ENCODE measurements at regions not wholly inside any gene's neighbourhood (a gene's known extent, or its start where the extent isn't known, plus 50 kb on each side); places are given as distances from the start of the nearest gene placed in this dataset.

DNA sequence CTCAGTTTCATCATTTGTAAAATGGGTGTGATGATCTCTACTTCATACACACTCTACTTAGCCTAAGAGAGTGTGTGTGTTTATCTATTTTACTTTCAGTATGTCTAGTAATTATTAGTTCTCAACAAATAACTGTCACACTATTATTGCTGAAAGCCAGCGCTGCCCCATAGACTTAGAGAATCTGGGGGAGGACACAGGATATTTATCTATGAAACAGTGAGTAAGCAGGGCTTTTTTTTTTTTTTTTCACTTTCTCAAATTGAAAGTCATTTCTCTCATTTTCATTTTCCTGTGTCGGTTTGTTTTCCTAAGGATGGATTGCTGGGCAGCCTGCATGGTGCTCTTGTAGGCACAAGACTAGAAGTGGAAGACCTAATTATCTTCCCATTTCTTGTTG, 248.4 kb upstream of the RPS23 start:
- H3K4me3 ChIP-seq (replicated peaks; ENCODE audit: low read depth, low read length), result no peak overlapping the region
- DNase-seq (ENCODE audit: extremely low read depth, low read depth), result no peak
- TF ChIP-seq, protein P1, sequence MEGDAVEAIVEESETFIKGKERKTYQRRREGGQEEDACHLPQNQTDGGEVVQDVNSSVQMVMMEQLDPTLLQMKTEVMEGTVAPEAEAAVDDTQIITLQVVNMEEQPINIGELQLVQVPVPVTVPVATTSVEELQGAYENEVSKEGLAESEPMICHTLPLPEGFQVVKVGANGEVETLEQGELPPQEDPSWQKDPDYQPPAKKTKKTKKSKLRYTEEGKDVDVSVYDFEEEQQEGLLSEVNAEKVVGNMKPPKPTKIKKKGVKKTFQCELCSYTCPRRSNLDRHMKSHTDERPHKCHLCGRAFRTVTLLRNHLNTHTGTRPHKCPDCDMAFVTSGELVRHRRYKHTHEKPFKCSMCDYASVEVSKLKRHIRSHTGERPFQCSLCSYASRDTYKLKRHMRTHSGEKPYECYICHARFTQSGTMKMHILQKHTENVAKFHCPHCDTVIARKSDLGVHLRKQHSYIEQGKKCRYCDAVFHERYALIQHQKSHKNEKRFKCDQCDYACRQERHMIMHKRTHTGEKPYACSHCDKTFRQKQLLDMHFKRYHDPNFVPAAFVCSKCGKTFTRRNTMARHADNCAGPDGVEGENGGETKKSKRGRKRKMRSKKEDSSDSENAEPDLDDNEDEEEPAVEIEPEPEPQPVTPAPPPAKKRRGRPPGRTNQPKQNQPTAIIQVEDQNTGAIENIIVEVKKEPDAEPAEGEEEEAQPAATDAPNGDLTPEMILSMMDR (IDR thresholded peaks at IDR 0.05; ENCODE audit: low read depth, low read length, missing control alignments), result no peak

DNA sequence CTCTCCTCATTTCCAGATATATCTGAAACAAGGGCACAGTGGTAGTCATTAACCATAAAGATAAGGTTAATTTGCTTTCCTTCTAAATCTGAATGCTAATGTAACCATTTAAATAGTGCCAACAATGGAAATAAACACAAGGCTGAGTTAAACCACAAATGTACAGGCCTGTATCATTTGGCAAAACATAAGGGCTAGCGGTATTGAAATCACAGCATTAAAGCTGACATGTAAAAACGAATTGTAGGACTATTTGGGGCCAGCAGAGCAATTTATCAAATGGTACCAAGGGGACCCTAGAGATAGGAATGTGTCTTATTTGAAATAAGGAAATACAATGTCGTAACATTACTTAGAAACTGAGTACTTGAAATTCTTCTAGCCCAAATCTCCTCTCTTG, 247.5 kb upstream of the RPS23 start:
- TF ChIP-seq, protein P1 (IDR thresholded peaks at IDR 0.05; ENCODE audit: low read depth, low read length, missing control alignments), result no peak
- H3K4me3 ChIP-seq (replicated peaks; ENCODE audit: low read depth, low read length), result no peak overlapping the region
- no peak for DNase-seq (ENCODE audit: extremely low read depth, low read depth)

DNA sequence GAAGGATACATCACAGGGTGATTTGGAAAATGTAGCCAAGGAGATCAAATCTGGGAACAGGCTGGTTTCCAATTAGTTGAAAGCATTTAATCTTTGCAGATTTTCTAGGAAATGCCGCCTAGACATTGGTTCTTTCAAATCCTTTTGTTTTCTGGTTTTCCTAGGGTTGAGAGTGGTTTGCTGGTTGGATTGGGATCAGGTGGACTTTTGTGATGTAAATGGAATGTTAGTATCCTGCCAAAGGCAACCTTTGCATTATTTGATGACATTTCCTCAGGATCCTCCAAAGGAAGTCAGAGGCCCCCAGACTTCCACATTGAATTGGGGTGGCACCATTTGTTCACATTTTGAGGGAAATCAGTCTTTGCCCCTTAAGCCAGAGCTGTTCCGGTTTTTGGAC, 245.5 kb upstream of the RPS23 start:
- TF ChIP-seq, protein P1 (IDR thresholded peaks at IDR 0.05; ENCODE audit: low read depth, low read length, missing control alignments), result no peak
- H3K4me3 ChIP-seq (replicated peaks; ENCODE audit: low read depth, low read length), result no peak overlapping the region
- no peak for DNase-seq (ENCODE audit: extremely low read depth, low read depth)

DNA sequence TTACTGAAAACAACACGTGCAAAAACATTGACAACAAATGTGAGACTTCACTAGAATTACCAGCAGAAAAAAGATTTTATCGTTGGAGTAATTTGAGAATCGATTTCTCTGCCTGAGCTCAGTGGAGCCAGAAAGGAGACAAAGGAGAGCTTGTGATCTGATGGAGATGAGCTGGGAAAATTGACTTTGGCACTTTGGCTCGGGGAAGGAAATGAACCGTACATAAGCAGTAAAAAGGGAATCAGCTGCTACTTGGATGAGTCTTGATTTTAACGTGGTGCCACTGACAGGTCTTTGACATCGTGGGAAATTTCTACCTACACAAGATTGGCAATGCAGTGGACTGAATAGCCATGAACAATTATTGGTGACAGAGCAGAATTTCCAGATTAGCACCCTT, 244.7 kb upstream of the RPS23 start:
- TF ChIP-seq, protein P1 (IDR thresholded peaks at IDR 0.05; ENCODE audit: low read depth, low read length, missing control alignments), result no peak
- no peak for DNase-seq (ENCODE audit: extremely low read depth, low read depth)
- H3K4me3 ChIP-seq (replicated peaks; ENCODE audit: low read depth, low read length), result no peak overlapping the region

DNA sequence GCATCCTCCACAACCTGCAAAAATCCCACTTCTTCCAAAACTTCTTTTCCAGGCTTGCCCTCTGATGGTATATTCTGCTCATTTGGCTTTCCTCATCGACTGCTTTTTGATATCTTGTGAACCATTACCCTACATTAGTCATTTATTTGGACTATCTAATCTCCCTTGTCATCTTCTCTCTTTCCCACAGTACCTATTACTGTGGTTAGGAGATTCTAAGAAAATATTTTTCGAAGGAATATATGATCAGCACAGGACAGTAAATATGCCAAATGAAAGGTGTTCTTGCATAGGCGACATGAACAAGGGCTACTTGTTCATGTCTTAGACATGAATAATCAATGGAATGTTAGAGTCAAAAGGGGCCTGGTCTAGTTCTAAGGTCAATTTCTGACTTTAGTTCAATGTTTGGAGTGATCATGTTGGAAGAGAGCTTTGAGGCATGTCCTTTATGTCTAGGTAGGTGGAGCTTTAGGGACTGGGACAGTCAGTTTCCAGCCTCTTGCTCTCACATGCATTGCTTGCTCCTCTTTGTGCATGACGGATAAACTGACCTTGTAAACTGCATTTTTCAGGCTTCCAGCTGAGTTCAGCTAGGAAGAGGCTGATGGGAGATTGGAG, 243.4 kb upstream of the RPS23 start:
- TF ChIP-seq, protein P1 (IDR thresholded peaks at IDR 0.05; ENCODE audit: low read depth, low read length, missing control alignments), result no peak
- no peak for DNase-seq (ENCODE audit: extremely low read depth, low read depth)
- no peak overlapping the region for H3K4me3 ChIP-seq (replicated peaks; ENCODE audit: low read depth, low read length)

DNA sequence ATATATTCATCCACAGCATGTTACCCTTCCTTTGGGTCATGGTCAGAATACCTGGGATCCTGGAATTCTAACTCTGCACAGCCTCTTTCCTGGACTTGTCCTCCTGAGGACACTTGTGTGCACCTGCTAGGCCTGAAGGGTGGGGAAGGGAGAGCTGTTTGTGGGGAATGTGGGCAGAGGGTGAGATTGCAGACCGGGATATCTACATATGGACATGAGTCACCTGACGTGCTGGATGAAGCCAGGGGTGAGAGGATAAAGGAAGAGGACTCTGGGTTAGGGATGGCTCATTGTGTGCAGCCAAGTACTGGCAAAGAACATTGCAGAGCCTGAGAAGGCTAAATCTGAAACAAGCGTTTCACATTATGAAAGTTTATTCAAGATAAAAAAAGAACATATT, 241.4 kb upstream of the RPS23 start:
- TF ChIP-seq, protein P1 (IDR thresholded peaks at IDR 0.05; ENCODE audit: low read depth, low read length, missing control alignments), result no peak
- DNase-seq (ENCODE audit: extremely low read depth, low read depth), result no peak
- no peak overlapping the region for H3K4me3 ChIP-seq (replicated peaks; ENCODE audit: low read depth, low read length)

DNA sequence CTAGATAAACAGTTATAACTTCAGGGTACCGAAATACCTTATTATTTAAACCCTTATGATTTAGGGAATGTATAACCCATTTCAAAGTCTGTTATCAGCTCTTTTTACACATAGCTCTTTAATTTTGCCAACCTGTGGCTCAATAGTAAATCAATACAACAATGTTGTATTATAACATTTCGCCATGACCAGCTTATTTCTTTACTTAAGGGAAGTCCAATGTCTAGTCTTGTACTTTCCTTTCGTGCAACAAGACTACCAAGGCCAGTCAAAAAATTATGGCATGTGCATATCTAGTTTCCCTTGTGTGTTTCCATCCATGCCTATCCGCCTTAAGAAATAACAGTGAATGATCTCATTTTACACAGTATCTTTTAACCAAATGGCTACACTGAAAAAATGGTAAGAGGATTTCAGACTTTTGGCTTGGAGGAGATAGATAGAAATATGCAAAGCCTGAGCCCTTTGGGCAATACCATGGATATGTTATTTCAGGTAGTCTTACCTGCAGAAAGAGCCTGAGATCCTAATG, 239.5 kb upstream of the RPS23 start:
- no peak for DNase-seq (ENCODE audit: extremely low read depth, low read depth)
- TF ChIP-seq, protein P1 (IDR thresholded peaks at IDR 0.05; ENCODE audit: low read depth, low read length, missing control alignments), result no peak
- H3K4me3 ChIP-seq (replicated peaks; ENCODE audit: low read depth, low read length), result no peak overlapping the region
